ENCODE measurements at regions not wholly inside any gene's neighbourhood (a gene's known extent, or its start where the extent isn't known, plus 50 kb on each side); places are given as distances from the start of the nearest gene placed in this dataset.

DNA sequence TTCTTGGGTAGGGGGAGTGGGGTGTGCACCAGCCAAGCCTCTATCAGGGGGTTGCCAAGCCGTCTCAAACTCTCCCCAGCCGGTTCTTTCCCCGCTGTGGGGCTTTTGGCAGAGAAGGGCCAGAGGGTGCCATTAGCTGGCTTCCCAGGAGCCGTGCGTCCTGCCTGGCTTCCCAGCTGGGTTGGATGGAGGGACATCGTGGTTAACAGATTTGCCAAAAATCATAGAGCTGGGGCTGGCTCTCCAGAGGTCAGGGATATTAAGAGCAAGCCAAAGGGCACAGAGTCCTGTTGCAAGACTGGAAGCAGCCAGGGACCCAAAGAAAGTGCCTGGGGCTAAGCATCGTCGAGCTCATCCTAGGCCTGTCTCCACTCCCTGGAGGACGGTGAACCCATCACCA, 104.6 kb upstream of the HES1 start:
- no peak overlapping the region for H3K27ac Mint-ChIP-seq
- Histone ChIP-seq H2BK120ac (ENCODE audit: low read depth, low read length, poor library complexity, severe bottlenecking) (no peak overlapping the region), H3T11ph (ENCODE audit: low read length) (no peak overlapping the region), H3K79me2 (ENCODE audit: insufficient read depth, low read length) (no peaks in the 10 kb centered on the region), H3K23me2 (ENCODE audit: insufficient read length, low read depth, low read length, poor library complexity, severe bottlenecking) (no peaks in the 10 kb centered on the region), H2BK5ac (ENCODE audit: insufficient read length, low read length) (no peak overlapping the region), H3K4ac (ENCODE audit: low read depth, low read length) (no peak overlapping the region), H2BK20ac (ENCODE audit: low read depth, low read length, poor library complexity, severe bottlenecking) (no peak overlapping the region), H3K56ac (ENCODE audit: insufficient read length, low read depth, low read length) (no peak overlapping the region), H3K4me1 (ENCODE audit: insufficient read depth, low read length) (peaks cover 3% of the 10 kb centered on the region; the same call in 1 of the 2 replicates), H4K91ac (ENCODE audit: insufficient read length, low read depth, low read length) (no peak overlapping the region), H2AK5ac (ENCODE audit: insufficient read length, low read length) (no peak overlapping the region), H4K8ac (replicated peaks; ENCODE audit: insufficient read length, low read depth, low read length) (no peak overlapping the region), H3K4me2 (ENCODE audit: insufficient read depth, insufficient read length, low read length) (no peak overlapping the region), H3K79me1 (ENCODE audit: insufficient read depth, low read depth, low read length, poor library complexity, severe bottlenecking) (no peaks in the 10 kb centered on the region), H4K20me1 (ENCODE audit: control insufficient read depth, insufficient read depth, insufficient read length) (no peaks in the 10 kb centered on the region), H3K27me3 (ENCODE audit: insufficient read depth, low read length) (no peaks in the 10 kb centered on the region), H4K5ac (ENCODE audit: insufficient read length, low read depth, low read length) (no peak overlapping the region), H3K23ac (ENCODE audit: insufficient read length, low read depth, low read length) (no peak overlapping the region), H3K27ac (ENCODE audit: insufficient read length, low read depth, low read length) (no peak overlapping the region), H3K14ac (ENCODE audit: insufficient read depth, low read length) (no peak overlapping the region; the same call in 1 of the 2 replicates), H2BK15ac (ENCODE audit: low read depth, low read length) (no peak overlapping the region), H2BK12ac (ENCODE audit: insufficient read length, low read depth, low read length) (no peak overlapping the region), H3K18ac (ENCODE audit: insufficient read length, low read depth, low read length) (no peak overlapping the region), H3K9ac (ENCODE audit: extremely low read depth, insufficient read length, low read length) (no peak overlapping the region), H3K9me3 (ENCODE audit: control insufficient read depth, low read depth, low read length) (no peaks in the 10 kb centered on the region), H2AFZ (ENCODE audit: low read length) (no peak overlapping the region)
- TF ChIP-seq, protein P1, sequence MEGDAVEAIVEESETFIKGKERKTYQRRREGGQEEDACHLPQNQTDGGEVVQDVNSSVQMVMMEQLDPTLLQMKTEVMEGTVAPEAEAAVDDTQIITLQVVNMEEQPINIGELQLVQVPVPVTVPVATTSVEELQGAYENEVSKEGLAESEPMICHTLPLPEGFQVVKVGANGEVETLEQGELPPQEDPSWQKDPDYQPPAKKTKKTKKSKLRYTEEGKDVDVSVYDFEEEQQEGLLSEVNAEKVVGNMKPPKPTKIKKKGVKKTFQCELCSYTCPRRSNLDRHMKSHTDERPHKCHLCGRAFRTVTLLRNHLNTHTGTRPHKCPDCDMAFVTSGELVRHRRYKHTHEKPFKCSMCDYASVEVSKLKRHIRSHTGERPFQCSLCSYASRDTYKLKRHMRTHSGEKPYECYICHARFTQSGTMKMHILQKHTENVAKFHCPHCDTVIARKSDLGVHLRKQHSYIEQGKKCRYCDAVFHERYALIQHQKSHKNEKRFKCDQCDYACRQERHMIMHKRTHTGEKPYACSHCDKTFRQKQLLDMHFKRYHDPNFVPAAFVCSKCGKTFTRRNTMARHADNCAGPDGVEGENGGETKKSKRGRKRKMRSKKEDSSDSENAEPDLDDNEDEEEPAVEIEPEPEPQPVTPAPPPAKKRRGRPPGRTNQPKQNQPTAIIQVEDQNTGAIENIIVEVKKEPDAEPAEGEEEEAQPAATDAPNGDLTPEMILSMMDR (conservative IDR thresholded peaks at IDR 0.05): no peak
- peaks cover 27 to 29% of the 10 kb centered on the region in 2 experiments for H3K4me1 Mint-ChIP-seq
- no peaks in the 10 kb centered on the region for H3K9me3 Mint-ChIP-seq
- H3K4me3 Mint-ChIP-seq: no peak overlapping the region
- no peak for DNase-seq
- no CpG with 5 or more reads among the region's 9 CpGs for WGBS (ENCODE audit: extremely low coverage, insufficient read length, low lambda C conversion rate)
- peaks cover 40% of the 10 kb centered on the region for H3K27me3 Mint-ChIP-seq (ENCODE audit: low read depth)
- no peaks in the 10 kb centered on the region; a peak in 1 of 7 replicates for H3K36me3 Mint-ChIP-seq (ENCODE audit: insufficient read depth in 1 of 3, low read depth in 3 of 3)

All from H9 (cell line).